Glutamatergic neuron (in vitro differentiated cells): ENCODE measurements at regions not wholly inside any gene's neighbourhood (a gene's known extent, or its start where the extent isn't known, plus 50 kb on each side); places are given as distances from the start of the nearest gene placed in this dataset.

ENCODE experiments used
- DNase-seq: peaks from one replicate; pipeline ENCODE4 v3.0.0; 2022
- H3K27ac Mint-ChIP-seq: one replicate; pipeline ENCODE4 v1.8.0; 2020; ENCODE audit warnings: mild to moderate bottlenecking, mixed read lengths, inconsistent platforms; ENCODE audit not compliant: unreplicated experiment
- H3K27me3 Mint-ChIP-seq: one replicate; pipeline ENCODE4 v1.8.0; 2020; ENCODE audit warnings: mild to moderate bottlenecking, moderate library complexity, mixed read lengths, inconsistent platforms; ENCODE audit not compliant: unreplicated experiment
- H3K36me3 Mint-ChIP-seq: one replicate; pipeline ENCODE4 v1.8.0; 2020; ENCODE audit warnings: mild to moderate bottlenecking, mixed read lengths, inconsistent platforms; ENCODE audit not compliant: unreplicated experiment
- H3K4me1 Mint-ChIP-seq: one replicate; pipeline ENCODE4 v1.8.0; 2020; ENCODE audit warnings: mild to moderate bottlenecking, low read depth, mixed read lengths, inconsistent platforms; ENCODE audit not compliant: unreplicated experiment
- H3K4me3 Mint-ChIP-seq: one replicate; pipeline ENCODE4 v1.8.0; 2020; ENCODE audit warnings: mild to moderate bottlenecking, mixed read lengths, inconsistent platforms; ENCODE audit not compliant: unreplicated experiment
- H3K9me3 Mint-ChIP-seq: one replicate; pipeline ENCODE4 v1.8.0; 2020; ENCODE audit warnings: mild to moderate bottlenecking, moderate library complexity, mixed read lengths, inconsistent platforms; ENCODE audit not compliant: unreplicated experiment
- TF ChIP-seq, protein P1 (sequence below): fragments of 200-600 bp; sonication (generic); IDR thresholded peaks from one replicate; pipeline ENCODE4 v1.5.0; 2021; ENCODE audit not compliant: partially characterized antibody, unreplicated experiment

- Mint-ChIP-seq H3K36me3 (no peaks in the 10 kb centered on the region), H3K27ac (no peak overlapping the region), H3K27me3 (no peaks in the 10 kb centered on the region), H3K9me3 (no peaks in the 10 kb centered on the region), H3K4me1 (no peaks in the 10 kb centered on the region), H3K4me3 (no peak overlapping the region)
- no peak for DNase-seq
- TF ChIP-seq, protein P1, sequence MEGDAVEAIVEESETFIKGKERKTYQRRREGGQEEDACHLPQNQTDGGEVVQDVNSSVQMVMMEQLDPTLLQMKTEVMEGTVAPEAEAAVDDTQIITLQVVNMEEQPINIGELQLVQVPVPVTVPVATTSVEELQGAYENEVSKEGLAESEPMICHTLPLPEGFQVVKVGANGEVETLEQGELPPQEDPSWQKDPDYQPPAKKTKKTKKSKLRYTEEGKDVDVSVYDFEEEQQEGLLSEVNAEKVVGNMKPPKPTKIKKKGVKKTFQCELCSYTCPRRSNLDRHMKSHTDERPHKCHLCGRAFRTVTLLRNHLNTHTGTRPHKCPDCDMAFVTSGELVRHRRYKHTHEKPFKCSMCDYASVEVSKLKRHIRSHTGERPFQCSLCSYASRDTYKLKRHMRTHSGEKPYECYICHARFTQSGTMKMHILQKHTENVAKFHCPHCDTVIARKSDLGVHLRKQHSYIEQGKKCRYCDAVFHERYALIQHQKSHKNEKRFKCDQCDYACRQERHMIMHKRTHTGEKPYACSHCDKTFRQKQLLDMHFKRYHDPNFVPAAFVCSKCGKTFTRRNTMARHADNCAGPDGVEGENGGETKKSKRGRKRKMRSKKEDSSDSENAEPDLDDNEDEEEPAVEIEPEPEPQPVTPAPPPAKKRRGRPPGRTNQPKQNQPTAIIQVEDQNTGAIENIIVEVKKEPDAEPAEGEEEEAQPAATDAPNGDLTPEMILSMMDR: no peak
Measured at GRCh38 chrX:22343192-22343591, 70.5 kb downstream of the CBLL2 start.

- Mint-ChIP-seq H3K4me1 (no peaks in the 10 kb centered on the region), H3K27ac (no peak overlapping the region), H3K27me3 (no peaks in the 10 kb centered on the region), H3K9me3 (no peaks in the 10 kb centered on the region), H3K4me3 (no peak overlapping the region), H3K36me3 (no peaks in the 10 kb centered on the region)
- TF ChIP-seq, protein P1: no peak
- no peak for DNase-seq
Measured at GRCh38 chrX:22345884-22346283, 73.2 kb downstream of the CBLL2 start.

DNA sequence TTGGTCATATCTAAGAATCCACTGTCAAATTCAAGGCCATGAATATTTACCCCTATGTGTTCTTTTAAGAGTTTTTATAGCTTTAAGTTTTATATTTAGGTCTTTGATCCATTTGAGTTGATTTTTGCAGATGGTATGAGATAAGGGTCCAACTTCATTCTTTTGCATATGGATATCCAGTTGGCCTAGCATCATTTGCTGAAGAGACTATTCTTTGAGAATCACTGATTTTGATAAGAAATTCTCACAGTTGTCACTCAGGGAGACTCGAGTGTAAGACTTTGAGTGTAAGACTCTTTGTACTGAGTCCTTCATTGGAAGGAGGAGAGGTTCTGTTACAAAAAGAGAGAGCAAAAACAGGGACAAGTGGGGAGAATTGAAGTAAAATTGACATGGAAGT lies 74.8 kb downstream of the CBLL2 start:
- Mint-ChIP-seq H3K27ac (no peak overlapping the region), H3K4me3 (no peak overlapping the region), H3K27me3 (no peaks in the 10 kb centered on the region), H3K9me3 (no peaks in the 10 kb centered on the region), H3K4me1 (no peaks in the 10 kb centered on the region), H3K36me3 (no peaks in the 10 kb centered on the region)
- TF ChIP-seq, protein P1: no peak
- DNase-seq: no peak

DNA sequence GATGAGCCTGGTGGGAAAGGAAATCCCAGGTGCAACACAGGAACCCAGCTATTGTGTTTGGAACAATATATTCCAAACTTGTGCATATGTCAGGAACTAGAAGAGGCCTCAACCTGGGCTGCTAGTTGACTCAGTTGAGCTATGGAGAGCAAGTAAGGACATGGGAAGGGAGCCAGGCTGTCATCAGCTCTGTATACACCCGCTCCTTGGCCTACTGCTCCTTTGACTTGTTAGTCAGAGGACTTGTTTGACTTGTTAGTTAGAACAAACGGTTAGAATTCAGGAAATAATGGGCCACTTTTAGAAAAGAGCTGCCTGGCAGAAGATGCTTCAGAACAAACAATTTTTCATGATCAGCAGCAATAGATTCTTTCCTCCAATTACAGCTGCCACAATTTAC lies 76.4 kb downstream of the CBLL2 start:
- H3K27ac Mint-ChIP-seq: no peak overlapping the region
- H3K27me3 Mint-ChIP-seq: no peaks in the 10 kb centered on the region
- peaks cover 12% of the 10 kb centered on the region for H3K4me1 Mint-ChIP-seq
- H3K9me3 Mint-ChIP-seq: no peaks in the 10 kb centered on the region
- no peaks in the 10 kb centered on the region for H3K36me3 Mint-ChIP-seq
- DNase-seq: no peak
- H3K4me3 Mint-ChIP-seq: no peak overlapping the region
- TF ChIP-seq, protein P1: no peak

- no peak overlapping the region for H3K4me3 Mint-ChIP-seq
- H3K27ac Mint-ChIP-seq: no peak overlapping the region
- TF ChIP-seq, protein P1: no peak
- no peaks in the 10 kb centered on the region for H3K9me3 Mint-ChIP-seq
- peaks cover 12% of the 10 kb centered on the region for H3K4me1 Mint-ChIP-seq
- no peaks in the 10 kb centered on the region for H3K36me3 Mint-ChIP-seq
- no peak for DNase-seq
- H3K27me3 Mint-ChIP-seq: no peaks in the 10 kb centered on the region
Measured at GRCh38 chrX:22351076-22351475, 78.4 kb downstream of the CBLL2 start.
